ENCODE measurements at regions not wholly inside any gene's neighbourhood (a gene's known extent, or its start where the extent isn't known, plus 50 kb on each side); places are given as distances from the start of the nearest gene placed in this dataset.

DNA sequence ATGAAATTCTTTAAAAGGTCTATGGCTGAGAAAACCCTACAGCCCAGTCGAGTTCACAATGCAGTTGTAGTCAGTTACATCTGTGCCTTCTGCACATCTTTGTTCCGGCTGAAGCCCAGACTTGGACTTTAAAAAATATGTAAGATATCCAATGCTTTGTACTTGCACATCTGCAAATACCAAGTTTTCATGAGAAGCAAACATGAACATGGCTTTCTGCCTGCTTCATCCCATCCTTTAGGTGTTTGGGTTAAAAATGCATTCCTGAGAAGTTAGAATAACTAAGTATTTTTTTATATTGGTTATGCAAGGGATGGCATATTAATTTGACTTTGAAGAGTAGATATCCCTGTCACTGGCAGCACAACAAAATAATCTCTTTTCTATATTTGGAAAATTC lies 528.4 kb downstream of the METTL15 start:
- TF ChIP-seq, protein P1, sequence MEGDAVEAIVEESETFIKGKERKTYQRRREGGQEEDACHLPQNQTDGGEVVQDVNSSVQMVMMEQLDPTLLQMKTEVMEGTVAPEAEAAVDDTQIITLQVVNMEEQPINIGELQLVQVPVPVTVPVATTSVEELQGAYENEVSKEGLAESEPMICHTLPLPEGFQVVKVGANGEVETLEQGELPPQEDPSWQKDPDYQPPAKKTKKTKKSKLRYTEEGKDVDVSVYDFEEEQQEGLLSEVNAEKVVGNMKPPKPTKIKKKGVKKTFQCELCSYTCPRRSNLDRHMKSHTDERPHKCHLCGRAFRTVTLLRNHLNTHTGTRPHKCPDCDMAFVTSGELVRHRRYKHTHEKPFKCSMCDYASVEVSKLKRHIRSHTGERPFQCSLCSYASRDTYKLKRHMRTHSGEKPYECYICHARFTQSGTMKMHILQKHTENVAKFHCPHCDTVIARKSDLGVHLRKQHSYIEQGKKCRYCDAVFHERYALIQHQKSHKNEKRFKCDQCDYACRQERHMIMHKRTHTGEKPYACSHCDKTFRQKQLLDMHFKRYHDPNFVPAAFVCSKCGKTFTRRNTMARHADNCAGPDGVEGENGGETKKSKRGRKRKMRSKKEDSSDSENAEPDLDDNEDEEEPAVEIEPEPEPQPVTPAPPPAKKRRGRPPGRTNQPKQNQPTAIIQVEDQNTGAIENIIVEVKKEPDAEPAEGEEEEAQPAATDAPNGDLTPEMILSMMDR (IDR thresholded peaks at IDR 0.05), result no peak
- TF ChIP-seq POLR2A (IDR thresholded peaks at IDR 0.05), result no peak

All from breast epithelium (tissue), 3 donors.